IMR-90 (cell line): ENCODE measurements at regions not wholly inside any gene's neighbourhood (a gene's known extent, or its start where the extent isn't known, plus 50 kb on each side); places are given as distances from the start of the nearest gene placed in this dataset.

Source experiments
- ATAC-seq: fragments of 200-7000 bp; cut with Tn5 transposase; 2 replicates; pipeline ENCODE4 v1.9.1; 2020; ENCODE audit warnings: low read depth, mild to moderate bottlenecking, moderate library complexity
- BruUV-seq: library from RNA; stranded (reverse); fragments of 400-500 nt; replicated peaks from 2 replicates; lab custom pipeline; 2021; lab: Mats Ljungman, UMichigan
- CTCF ChIA-PET: fragments of 300-600 bp; formaldehyde crosslinking; extraction: SDS; loops from one replicate; lab custom pipeline; 2021; ENCODE audit warnings: antibody characterized with exemption; lab: Yijun Ruan, JAX
- POLR2A ChIA-PET: fragments of 300-600 bp; sonication (Branson Sonifier 250); formaldehyde crosslinking; loops from one replicate; lab custom pipeline; 2022; ENCODE audit warnings: antibody characterized with exemption; ENCODE audit not compliant: unreplicated experiment; lab: Charles Lee
- DNase-seq: peaks from one replicate; pipeline ENCODE4 v3.0.0; 2013
- H2AFZ ChIP-seq: replicated peaks from 2 replicates; pipeline ENCODE3; 2013; ENCODE audit warnings: low read length, mild to moderate bottlenecking; ENCODE audit not compliant: poor library complexity
- H2AK5ac ChIP-seq: 2 replicates; pipeline ENCODE4 v1.6.1; 2013; ENCODE audit warnings: low read depth, low read length, inconsistent platforms
- H2AK9ac ChIP-seq: replicated peaks from 2 replicates; pipeline ENCODE3; 2013; ENCODE audit warnings: mild to moderate bottlenecking, low read depth, low read length, moderate library complexity; ENCODE audit not compliant: poor library complexity
- H2BK120ac ChIP-seq: 2 replicates; pipeline ENCODE4 v1.6.1; 2013; ENCODE audit warnings: low read depth, low read length, inconsistent platforms
- H2BK15ac ChIP-seq: 3 replicates; pipeline ENCODE4 v1.6.1; 2013; ENCODE audit warnings: low read depth, low read length, inconsistent platforms
- H2BK20ac ChIP-seq: 2 replicates; pipeline ENCODE4 v1.6.1; 2013; ENCODE audit warnings: low read depth, mild to moderate bottlenecking, inconsistent platforms, low read length, moderate library complexity
- H2BK5ac ChIP-seq: 2 replicates; pipeline ENCODE4 v1.6.1; 2013; ENCODE audit warnings: mild to moderate bottlenecking, low read depth, low read length, inconsistent platforms; ENCODE audit not compliant: poor library complexity, severe bottlenecking
- H3K14ac ChIP-seq: replicated peaks from 2 replicates; pipeline ENCODE4 v1.6.1; 2013; ENCODE audit warnings: low read depth, low read length, inconsistent platforms
- H3K18ac ChIP-seq: 2 replicates; pipeline ENCODE4 v1.6.1; 2013; ENCODE audit warnings: low read depth, low read length, control low read depth
- H3K23ac ChIP-seq: 2 replicates; pipeline ENCODE4 v1.6.1; 2013; ENCODE audit warnings: low read depth, low read length, inconsistent platforms
- H3K27ac ChIP-seq: 2 replicates; pipeline ENCODE4 v1.5.1; 2013; ENCODE audit warnings: mild to moderate bottlenecking, control low read depth, low read length; ENCODE audit not compliant: insufficient read depth
- H3K27me3 ChIP-seq: 2 replicates; pipeline ENCODE4 v1.6.1; 2013; ENCODE audit warnings: low read length; ENCODE audit not compliant: control insufficient read depth, insufficient read depth
- H3K36me3 ChIP-seq: 2 replicates; pipeline ENCODE4 v1.6.1; 2013; ENCODE audit warnings: low read length, mixed read lengths; ENCODE audit not compliant: control insufficient read depth, insufficient read depth
- H3K4ac ChIP-seq: 2 replicates; pipeline ENCODE4 v1.6.1; 2013; ENCODE audit warnings: low read depth, low read length, inconsistent platforms
- H3K4me1 ChIP-seq: 2 replicates; pipeline ENCODE4 v1.6.1; 2013; ENCODE audit warnings: low read length, mixed read lengths; ENCODE audit not compliant: control insufficient read depth, insufficient read depth
- H3K4me2 ChIP-seq: 2 replicates; pipeline ENCODE4 v1.6.1; 2013; ENCODE audit warnings: low read depth, mild to moderate bottlenecking, control low read depth, low read length, moderate library complexity
- H3K4me3 ChIP-seq: 2 replicates; pipeline ENCODE4 v1.5.1; 2013; ENCODE audit warnings: low read depth, mild to moderate bottlenecking, control low read depth, low read length, moderate library complexity; ENCODE audit not compliant: insufficient read depth
- H3K56ac ChIP-seq: 2 replicates; pipeline ENCODE4 v1.6.1; 2013; ENCODE audit warnings: low read length, inconsistent platforms; ENCODE audit not compliant: insufficient read depth; ENCODE audit errors: extremely low read depth
- H3K79me1 ChIP-seq, 2 experiments: 2 replicates each; pipeline ENCODE4 v1.6.1; 2013; ENCODE audit warnings: low read length in 2 of 2, inconsistent platforms in 1 of 2, low read depth in 1 of 2
- H3K9ac ChIP-seq: 2 replicates; pipeline ENCODE4 v1.6.1; 2013; ENCODE audit warnings: low read depth, low read length, control low read depth
- H3K9me1 ChIP-seq: 2 replicates; pipeline ENCODE4 v1.6.1; 2013; ENCODE audit warnings: low read length, inconsistent platforms; ENCODE audit not compliant: insufficient read depth
- H3K9me3 ChIP-seq: 2 replicates; pipeline ENCODE4 v1.6.1; 2013; ENCODE audit warnings: low read length; ENCODE audit not compliant: control insufficient read depth, insufficient read depth
- H4K20me1 ChIP-seq: 2 replicates; pipeline ENCODE4 v1.6.1; 2013; ENCODE audit warnings: low read length, inconsistent platforms; ENCODE audit not compliant: insufficient read depth
- H4K5ac ChIP-seq: 2 replicates; pipeline ENCODE4 v1.6.1; 2013; ENCODE audit warnings: mild to moderate bottlenecking, low read depth, low read length, control low read depth
- H4K8ac ChIP-seq, 2 experiments: 2 replicates each; pipeline ENCODE4 v1.6.1; 2013; ENCODE audit warnings: low read depth in 2 of 2, low read length in 2 of 2, control low read depth in 1 of 2, inconsistent platforms in 1 of 2
- H4K91ac ChIP-seq: 2 replicates; pipeline ENCODE4 v1.6.1; 2013; ENCODE audit warnings: low read depth, low read length, inconsistent platforms; ENCODE audit not compliant: insufficient read depth
- CEBPB ChIP-seq: IDR thresholded peaks from 2 replicates; pipeline ENCODE4 v1.6.1; 2012; ENCODE audit warnings: low read depth, low read length, improper control_type of control experiment
- ELK1 ChIP-seq: fragments of 150-350 bp; IDR thresholded peaks from 2 replicates; pipeline ENCODE4 v1.6.1; 2016; ENCODE audit warnings: low read depth, mild to moderate bottlenecking, low read length, moderate library complexity, borderline replicate concordance
- FOS ChIP-seq: fragments of 150-350 bp; IDR thresholded peaks from 2 replicates; pipeline ENCODE4 v1.6.1; 2016; ENCODE audit warnings: low read depth, low read length
- RFX5 ChIP-seq: IDR thresholded peaks from 2 replicates; pipeline ENCODE4 v1.8.0; 2012; ENCODE audit warnings: low read depth, mild to moderate bottlenecking, low read length, moderate library complexity
- WGBS, 2 experiments: methylation state at CpG; one replicate each; pipeline versions ENCODE4 v1.1.5 to v1.1.7; 2013; ENCODE audit warnings: missing lambda C conversion rate in 2 of 2; ENCODE audit not compliant: insufficient read length in 1 of 2; ENCODE audit errors: extremely low coverage in 2 of 2; 5-methylcytosine and 5-hydroxymethylcytosine counted together
- dilution Hi-C: fragments of 300-500 bp; cut with HindIII; formaldehyde crosslinking; loops from one replicate; pipeline ENCODE4 v1.14.3; 2018; ENCODE audit warnings: low sequenced_read_pairs; ENCODE audit not compliant: unreplicated experiment
- in situ Hi-C: fragments of 300-500 bp; cut with MboI; formaldehyde crosslinking; loops from 3 replicates; pipeline ENCODE4 v1.14.3; 2019; ENCODE audit warnings: low sequenced_read_pairs, inconsistent platforms, mixed read lengths
- intact Hi-C: fragments of 100-400 bp; cut with micrococcal nuclease; formaldehyde crosslinking; loops from 2 replicates; pipeline ENCODE4 v1.10.0; 2022

GRCh38 chr3:106261396-106261795 lies 392.6 kb upstream of the CBLB start:
- H3K23ac ChIP-seq: no peak overlapping the region
- no TSS peak for BruUV-seq
- WGBS, 2 experiments: no CpG with 5 or more reads among the region's 1 CpG

More at GRCh38 chr3:106261396-106261795, 392.6 kb upstream of the CBLB start:
- TF ChIP-seq RFX5 (no peak), ELK1 (no peak), FOS (no peak), CEBPB (peak; percentile 24; the same call in 1 of the 2 replicates)
- in situ Hi-C loops (no loop called here), intact Hi-C loops (loop anchor here (5.0 kb wide), 1 partner anchor 394 kb away; the partner anchor contains the start of gene CBLB), dilution Hi-C loops (no loop called here)
- Histone ChIP-seq H3K79me1 (no peaks in the 10 kb centered on the region), H4K20me1 (no peaks in the 10 kb centered on the region), H3K4me3 (no peak overlapping the region), H4K91ac (no peak overlapping the region), H2BK120ac (no peak overlapping the region), H2AK5ac (no peak overlapping the region), H3K4me2 (no peak overlapping the region), H2BK15ac (no peak overlapping the region), H4K5ac (no peak overlapping the region), H3K27me3 (no peaks in the 10 kb centered on the region), H2AFZ (no peak overlapping the region), H4K8ac (peak overlapping the region in 1 of 2 experiments; percentile 3; a peak in 1 of 4 replicates), H3K4me1 (peaks cover 2% of the 10 kb centered on the region; the same call in 1 of the 2 replicates), H3K9me1 (no peaks in the 10 kb centered on the region), H2BK5ac (peak overlapping the region; percentile 44), H3K56ac (no peak overlapping the region), H3K4ac (no peak overlapping the region), H3K36me3 (no peaks in the 10 kb centered on the region), H3K18ac (no peak overlapping the region), H3K27ac (no peak overlapping the region; the same call in 1 of the 2 replicates), H3K9me3 (0 out of 2 replicates have a peak, but pooled peaks cover 2% of the 10 kb centered on the region), H3K9ac (no peak overlapping the region), H3K14ac (no peak overlapping the region), H2AK9ac (no peak overlapping the region), H2BK20ac (no peak overlapping the region; the same call in 1 of the 2 replicates)
- ATAC-seq (peak; percentile 48), DNase-seq (peak; percentile 45)
- POLR2A ChIA-PET: no interaction called here
- CTCF ChIA-PET: no interaction called here
